HL-60/S4 treated with retinoic acid at 250 ng/mL for 4 days and 3 days (cell line): ENCODE measurements at regions not wholly inside any gene's neighbourhood (a gene's known extent, or its start where the extent isn't known, plus 50 kb on each side); places are given as distances from the start of the nearest gene placed in this dataset.

Source experiments
- in situ Hi-C: fragments of 300-500 bp; cut with MboI; formaldehyde crosslinking; loops from 2 replicates; pipeline ENCODE4 v1.7.0; 2022; ENCODE audit warnings: low sequenced_read_pairs

DNA sequence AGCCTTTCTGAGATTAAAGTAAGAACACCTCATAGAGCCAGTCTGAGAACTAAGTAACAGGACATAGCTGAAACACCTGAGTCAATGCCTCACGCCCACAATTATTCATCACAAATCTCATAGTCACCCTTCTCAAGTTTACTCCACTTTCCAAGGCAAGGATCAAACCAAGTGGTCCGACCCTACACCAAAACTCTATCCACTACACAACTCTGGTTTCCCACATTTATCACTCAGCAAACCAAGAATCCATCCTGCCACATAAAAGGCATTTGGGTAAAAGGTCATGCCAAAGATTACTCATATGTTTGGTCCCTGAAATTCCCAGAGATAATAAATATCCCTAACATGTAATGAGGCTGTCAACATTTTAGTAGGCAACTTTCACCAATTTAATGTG is 144.1 kb downstream of the RPAP3 start:
- in situ Hi-C loops: no loop called here

DNA sequence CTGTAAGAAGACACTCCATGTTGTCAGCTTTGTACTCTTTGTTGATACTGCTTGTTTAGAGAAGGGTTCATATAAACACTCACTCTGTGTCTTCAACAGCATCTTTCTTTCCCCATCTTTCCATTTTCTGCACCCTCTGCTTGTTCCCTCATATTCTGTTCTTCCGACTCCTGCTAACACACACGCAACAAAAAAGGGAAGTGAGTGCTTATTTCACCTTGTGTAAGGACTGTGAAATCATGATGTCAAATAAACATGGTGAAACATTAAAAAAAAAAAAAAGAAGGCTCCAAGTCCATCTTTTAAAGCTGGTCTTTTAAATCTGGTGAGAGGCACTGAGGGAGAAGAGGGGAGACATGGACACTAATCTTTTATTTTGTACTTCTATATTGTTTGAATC is 145.4 kb downstream of the RPAP3 start:
- in situ Hi-C loops: no loop called here

DNA sequence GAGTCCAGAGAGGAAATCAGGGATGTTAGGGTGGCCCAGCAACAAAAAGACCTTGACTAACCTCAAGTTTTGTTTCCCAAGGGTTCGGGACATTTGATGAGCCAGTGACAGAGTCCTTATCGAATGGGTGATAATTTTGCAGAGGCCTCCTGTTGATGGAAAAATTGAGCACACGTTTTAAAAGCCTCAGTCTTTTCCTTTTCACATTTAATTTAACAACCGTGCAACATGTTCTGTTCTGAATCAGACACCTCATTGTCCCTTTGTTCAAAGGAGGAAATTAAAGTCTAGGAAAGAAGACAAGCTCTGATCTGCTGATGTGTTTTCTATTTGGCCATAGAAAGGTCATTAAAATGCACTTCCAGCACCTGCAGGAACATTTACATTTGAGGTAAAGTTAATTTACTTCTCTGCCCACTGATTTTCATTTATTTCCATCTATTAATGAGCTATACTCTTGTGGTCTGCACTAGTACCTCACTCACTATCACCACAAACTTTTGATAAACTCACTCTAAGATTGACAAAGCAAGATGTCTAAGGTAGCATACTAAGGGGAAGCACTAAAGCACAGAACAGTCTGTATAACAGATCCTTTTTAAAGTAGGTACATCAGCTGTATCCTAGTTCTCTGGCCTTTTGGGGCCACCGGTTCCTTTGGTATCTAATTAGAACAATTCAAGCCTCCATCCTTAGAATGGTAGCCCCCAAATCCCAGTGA is 147.0 kb downstream of the RPAP3 start:
- in situ Hi-C loops: no loop called here

DNA sequence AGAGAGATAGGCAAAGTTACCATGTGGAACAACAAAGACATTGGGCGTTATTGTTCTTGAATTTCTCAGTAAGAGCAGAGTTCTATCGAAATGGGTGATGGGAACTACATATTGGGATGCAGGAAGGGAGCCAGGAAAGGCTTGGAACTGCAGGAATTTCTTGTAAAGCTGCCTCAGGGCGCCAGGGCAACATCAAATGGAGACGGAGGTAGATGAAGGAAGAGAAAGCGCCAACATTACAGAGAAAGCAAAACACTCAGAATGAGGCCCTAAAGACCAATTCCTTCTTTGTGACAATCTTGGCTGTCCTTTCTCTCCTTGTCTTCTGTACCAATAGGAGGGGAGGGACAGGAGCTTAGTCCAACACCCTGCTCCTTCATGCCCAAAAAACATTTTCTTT is 148.4 kb downstream of the RPAP3 start:
- in situ Hi-C loops: no loop called here

DNA sequence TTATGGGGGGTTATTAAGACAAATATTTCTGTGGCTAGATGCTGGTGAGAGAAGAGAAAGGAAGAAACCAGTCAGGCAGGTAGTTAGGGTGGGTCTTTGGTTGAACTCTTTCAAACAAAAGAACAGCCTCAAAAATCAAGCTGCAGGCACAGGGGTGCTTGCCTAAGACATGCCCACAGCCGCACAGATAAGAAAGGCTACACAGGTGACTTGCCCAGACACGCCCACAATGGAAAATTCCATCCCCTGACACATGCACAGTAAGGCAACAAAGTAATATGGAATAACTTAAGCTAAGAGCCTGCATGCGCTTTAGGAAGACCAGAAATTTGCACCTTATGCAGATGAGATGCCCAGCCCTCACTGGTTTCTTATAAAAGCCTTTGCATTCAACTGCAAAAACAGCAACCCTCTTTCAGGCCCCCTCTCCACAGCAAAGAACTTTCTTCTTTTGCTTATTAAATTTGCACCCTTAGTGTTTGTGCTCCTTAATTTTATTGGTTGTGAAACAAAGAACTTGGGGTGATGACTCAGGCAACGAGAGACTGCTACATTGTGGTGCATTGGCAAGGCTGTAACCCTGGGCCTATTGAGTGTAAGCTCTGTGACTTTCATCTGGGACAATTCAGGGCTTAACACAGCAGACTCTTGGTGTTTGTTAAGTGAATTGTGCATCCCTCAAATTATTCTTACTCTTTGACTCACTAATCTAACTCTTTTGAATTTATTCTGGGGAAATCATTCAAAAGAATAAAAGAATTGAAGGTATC is 149.4 kb downstream of the RPAP3 start:
- in situ Hi-C loops: no loop called here

DNA sequence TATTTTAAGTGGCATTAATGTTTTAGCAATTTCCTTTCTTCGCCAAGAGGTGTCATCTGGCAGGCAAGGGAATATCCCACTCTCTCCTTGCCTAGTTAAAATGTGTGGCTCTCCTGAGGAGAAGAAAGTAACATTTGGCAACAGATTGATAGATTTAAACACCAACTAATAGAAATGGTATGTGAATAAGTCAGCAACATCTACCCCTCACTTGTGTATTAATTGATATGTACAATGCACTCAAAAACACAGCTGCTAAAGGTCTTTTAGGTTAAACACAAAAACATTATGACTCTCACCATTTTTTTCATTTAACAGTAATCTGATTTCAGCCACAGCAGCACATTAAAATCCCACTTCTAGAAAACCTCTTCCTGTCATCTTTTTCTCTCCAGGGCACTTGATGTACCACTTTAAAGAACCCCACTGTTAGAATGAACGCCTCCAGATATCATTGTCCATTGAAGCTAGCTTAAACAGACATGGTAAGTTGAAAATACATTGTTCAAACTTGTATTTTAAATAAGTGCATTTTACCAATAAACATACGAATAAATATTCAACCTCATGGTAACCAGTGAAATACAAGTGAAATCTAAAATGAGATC is 151.7 kb downstream of the RPAP3 start:
- in situ Hi-C loops: no loop called here

DNA sequence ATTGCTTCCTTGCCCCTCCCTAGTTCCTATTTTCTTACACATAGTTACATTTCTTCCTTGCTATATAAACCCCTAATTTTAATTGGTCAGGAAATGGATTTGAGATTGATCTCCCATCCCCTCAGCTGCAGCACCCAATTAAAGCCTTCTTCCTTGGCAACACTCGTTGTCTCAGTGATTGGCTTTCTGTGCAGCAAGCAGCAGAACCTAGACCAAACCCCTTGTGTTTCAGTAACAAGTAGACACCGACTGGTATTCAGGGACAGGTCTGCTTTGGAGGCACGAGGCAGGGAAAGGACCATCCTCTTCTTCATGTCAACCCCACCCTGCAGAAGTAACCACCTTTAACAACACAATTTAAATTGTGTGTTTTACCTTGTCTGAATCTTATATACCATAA is 152.6 kb downstream of the RPAP3 start:
- in situ Hi-C loops: no loop called here

DNA sequence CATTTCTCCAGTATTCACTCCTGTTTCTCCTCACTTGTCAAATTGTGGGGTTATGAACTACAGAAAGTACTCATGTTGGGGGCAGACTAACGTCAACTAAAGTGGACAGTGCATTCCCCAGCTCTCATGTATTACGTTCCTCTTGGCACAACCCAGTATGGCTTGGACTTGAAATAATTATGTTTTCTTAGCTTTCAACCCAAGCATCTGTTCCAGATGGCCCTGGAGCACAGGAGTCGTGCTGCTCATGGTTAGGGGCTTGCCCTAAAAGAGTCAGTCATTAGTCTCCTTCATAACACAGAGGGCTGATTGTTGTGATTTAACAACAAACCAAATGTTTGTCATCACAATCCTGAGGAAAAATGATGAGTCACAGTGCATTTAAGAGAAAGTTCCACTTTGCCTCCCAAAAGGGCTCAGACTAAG is 154.4 kb downstream of the RPAP3 start:
- in situ Hi-C loops: no loop called here

DNA sequence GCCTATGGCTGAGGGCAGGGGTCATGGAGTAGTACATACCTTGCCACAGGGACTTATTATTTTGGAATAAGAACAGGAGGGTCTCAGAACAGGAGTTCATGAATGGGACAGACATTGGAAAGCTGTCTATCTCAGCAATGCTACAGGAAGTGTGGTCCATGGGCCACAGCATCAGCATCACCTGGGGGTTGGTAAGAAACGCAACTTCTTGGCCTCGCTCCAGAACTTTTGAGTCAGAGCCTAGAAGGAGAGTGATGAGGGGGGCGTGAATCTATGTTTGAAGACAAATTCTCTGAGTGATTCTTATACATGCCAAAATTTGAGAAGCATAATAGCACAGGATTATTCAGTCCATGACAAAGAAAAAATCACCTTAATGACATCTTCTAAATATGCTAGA is 156.6 kb downstream of the RPAP3 start:
- in situ Hi-C loops: no loop called here

DNA sequence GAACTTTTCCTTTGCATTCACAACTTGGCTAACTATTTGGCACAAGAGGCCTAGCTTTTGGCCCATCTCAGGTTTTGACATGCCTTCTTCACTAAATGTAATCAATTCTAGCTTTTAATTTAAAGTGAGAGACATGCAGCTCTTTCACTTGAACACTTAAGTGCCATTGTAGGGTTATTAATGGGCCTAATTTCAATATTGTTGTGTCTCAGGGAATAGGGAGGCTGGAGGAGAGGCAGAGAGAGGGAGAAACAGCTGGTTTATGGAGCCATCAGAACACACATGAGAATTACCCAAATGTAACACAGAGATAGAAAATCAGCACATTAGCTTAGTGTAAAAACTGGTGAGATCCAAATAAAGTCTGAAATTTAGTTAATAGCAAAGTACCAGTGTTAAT is 157.4 kb downstream of the RPAP3 start:
- in situ Hi-C loops: no loop called here

DNA sequence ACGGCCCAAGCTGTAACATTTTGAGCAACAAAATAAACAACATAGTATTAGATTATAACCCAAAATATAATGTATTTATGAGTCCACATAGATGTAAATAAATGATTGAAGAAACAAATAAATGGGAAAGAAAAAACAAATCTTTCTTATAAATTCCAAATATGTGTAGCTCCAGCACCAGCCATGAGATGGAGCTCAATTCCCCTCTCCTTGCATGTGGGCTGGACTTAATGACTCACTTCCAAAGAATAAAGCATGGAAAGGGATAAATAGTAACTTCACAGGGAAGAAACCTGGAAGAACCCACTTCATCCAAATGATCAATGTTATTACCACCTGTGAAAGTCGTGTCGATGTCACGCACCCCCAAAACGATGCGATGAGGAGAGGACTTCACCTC is 158.8 kb downstream of the RPAP3 start:
- in situ Hi-C loops: no loop called here

DNA sequence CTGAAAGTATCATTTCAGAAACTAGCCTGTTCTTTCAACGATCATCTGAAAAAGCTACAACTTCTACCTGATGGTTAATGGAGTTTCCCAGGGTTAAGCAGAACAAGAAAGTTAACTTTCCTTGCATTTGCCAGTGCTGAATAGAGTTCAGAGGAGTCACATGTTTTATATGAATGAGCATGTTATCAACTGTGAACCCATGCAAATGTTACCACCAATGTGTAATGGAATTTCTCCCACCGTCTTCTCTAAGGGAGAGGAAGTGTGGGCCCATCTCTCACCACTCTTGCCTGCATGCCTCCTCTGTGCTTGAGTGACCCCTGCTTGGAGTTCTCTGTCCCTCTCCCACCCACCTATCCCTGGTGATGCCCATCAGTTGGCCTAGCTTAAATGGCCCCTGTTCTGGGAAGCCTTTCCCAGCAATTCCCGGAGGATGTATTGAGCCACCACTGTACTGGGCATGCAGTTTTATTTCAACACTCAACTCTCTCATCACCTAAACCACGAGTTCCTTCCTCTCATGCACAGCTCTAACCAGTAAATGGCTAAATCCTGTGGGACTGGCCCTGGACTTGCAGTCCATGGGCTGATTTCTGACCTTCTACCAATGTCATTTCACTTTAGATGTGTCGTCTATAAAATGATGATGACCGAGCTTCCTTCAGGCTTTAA is 159.8 kb downstream of the RPAP3 start:
- in situ Hi-C loops: no loop called here

DNA sequence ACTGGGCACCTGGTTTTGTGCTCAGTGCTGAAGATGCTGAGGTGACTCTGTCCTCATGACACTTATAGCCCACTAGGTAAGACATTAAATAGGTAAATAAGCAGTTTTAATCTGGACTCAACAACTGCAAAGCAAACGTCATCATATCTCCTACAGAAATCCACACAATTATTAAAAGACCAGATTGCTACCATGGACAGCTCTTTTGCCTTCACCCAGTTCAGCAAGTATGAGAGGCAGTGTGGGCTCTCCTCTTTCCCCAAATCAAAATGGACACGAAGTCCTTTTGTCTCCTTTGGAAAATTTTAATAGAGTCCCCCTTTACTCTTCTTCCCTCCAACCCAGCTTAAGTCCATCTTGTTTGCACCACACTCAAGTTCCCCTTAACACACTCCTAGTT is 171.1 kb downstream of the RPAP3 start:
- in situ Hi-C loops: no loop called here

DNA sequence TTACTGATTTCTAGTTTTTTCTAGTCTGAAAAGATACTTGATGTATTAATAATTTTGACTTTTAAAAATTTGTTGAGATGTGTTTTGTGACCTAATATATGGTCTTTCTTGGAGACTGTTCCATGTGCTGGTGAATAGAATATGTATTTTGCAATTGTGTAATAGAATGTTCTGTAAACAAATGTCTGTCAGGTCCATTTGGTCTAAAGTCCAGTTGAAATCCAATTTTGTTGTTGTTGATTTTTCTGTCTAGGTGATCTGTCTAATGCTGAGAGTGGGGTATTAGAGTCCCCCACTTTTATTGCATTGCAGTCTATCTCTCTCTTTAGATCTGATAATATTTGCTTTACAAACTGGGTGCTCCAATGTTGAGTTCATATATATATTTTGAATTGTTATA is 175.8 kb downstream of the RPAP3 start:
- in situ Hi-C loops: no loop called here

DNA sequence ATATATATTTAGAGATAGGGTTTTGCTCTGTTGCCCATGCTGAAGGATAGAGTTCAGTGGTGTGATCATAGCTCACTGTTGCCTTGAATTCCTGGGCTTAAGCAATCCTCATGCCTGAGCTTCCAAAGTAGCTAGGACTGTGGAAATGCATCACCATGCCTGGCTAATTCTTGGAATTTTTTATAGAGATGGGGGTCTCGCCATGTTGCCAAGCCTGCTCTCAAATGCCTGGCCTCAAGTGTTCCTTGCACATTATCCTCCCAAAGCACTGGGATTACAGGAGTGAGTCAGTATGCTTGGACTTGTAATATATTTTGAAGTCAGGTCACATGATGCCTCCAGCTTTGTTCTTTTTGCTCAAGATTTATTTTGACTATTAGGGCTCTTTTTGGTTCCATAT is 178.0 kb downstream of the RPAP3 start:
- in situ Hi-C loops: no loop called here

DNA sequence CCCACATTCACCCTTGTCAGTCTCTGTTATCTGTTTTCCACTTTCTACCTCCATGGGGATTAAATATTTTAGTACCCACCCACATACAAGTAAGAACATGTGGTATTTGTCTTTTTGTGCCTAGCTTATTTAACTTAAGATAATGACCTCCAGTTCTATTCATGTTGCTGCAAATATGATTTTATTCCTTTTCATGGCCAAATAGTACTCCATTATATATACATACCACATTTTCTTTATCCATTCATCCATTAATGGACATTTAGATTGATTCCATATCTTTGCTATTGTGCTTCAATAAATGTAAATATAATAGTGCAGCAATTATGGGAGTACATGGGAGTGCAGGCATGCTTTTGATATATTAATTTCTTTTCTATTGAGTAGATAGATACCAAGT is 185.8 kb downstream of the RPAP3 start:
- in situ Hi-C loops: no loop called here

DNA sequence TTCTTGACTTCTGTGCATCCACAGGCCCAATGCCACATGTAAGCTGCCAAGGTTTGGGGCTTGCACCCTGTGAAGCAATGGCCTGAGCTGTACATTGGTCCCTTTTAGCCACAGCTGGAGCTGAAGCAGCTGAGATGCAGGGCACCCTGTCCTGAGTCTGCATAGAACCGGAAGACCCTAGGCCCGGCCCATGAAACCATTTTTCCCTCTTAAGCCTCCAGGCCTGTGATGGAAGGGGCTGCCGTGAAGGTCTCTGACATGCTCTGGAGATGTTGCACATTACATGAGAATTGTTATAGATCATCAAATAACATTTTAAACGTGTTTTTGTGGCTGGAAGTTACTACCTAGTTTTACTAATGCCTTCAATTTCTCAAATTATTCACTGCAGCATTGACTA is 188.7 kb downstream of the RPAP3 start:
- in situ Hi-C loops: no loop called here

DNA sequence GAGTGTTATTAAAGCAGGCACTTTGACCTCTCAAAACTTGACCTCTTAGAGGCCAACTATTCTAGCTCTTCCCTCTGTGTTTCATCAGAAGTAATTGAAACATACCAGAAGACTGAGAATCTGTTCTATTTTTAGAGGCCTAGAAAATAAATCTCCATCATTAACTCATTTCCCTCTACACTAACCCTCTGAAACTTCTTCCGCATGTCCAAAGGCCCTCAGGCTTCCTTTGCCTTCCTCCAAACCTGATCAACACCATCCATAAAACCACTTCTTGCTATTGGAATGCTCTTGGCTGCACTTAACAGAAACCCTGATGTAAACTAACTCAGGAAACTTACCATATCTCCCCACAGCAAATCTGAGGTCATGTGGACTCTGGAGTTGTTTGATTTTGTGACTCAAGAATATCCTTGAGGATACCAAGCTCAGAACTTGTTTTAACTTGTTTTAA is 196.4 kb downstream of the RPAP3 start:
- in situ Hi-C loops: no loop called here

DNA sequence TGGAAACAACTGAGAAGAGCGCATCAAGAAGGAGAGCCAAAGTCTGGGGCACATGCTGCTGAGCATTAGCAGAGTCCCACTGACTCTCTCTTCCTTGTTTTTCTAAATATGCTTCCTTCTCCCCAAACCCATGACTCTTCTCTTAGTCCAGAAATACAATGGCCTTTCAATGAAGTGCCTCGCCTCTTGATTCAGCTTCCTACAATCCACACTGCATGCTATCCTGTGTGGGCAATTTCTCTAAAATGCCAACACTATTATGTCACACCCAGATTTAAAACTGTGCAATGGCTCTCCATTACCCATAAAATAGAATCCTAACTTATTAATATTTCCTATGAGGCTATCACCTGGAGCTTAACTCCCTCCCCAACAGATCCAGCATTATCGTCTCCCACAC is 198.6 kb downstream of the RPAP3 start:
- in situ Hi-C loops: no loop called here

DNA sequence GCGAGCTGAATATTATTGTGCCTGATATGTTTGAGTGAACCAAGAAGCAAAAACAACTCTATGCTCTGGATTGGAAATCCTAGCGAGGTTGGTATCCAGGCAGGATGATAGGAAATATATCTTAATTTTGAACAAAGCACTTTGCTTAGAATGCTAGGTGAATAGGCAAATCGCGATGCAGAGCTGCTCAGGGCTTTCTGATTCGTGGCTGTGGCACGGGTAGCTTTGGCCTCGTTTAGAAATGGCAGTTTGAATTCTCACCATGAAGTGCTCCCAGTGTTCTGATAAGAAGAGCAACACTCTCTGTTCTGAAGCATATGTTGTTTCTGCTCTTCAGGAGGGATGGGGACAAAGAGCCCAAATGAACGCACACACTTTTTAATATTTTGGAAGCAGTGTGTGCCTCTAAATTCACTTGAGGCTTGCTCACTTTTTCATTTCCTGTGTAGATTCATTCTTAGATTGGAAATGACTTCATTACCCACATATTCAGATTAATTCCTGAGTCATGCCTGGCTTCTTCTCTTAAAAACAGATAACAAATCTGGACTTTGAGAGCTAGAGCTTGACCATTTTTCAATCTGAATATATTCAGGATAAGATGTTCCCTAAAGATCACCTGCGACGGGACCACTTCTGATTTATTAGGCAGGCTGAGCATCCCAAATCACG is 200.9 kb downstream of the RPAP3 start:
- in situ Hi-C loops: no loop called here

DNA sequence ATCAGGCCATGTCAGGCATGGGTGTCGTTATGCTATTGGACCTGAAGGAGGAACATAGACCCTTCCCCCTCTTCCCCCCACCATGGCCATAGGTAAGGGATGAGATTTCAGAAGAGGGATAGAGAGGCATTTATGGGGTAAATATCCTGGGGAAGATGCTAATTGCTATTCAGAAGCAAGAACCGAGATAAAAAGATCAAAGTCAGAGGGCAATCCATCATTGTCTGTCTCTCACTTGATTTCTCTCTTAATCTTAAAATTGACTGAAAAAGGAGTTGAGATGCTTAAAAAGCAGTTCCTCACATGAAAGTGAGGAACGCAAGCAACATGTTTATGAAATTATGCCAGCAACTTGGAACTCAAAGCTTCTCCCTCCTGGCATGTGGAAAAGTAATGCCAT is 212.0 kb downstream of the RPAP3 start:
- in situ Hi-C loops: no loop called here
